ENCODE measurements at regions not wholly inside any gene's neighbourhood (a gene's known extent, or its start where the extent isn't known, plus 50 kb on each side); places are given as distances from the start of the nearest gene placed in this dataset.

GRCh38 chr5:5981562-5981961, 396.8 kb downstream of the MED10 start:
- no peak for DNase-seq

GRCh38 chr5:5980538-5980895, 397.8 kb downstream of the MED10 start:
- DNase-seq, result no peak

- no peak for DNase-seq
These were observed 398.4 kb downstream of the MED10 start for GRCh38 chr5:5979761-5980537.

GRCh38 chr5:5979377-5979760, 399.0 kb downstream of the MED10 start:
- DNase-seq, result no peak

- no peak for DNase-seq
These were observed 399.6 kb downstream of the MED10 start for GRCh38 chr5:5978501-5979376.

- DNase-seq, result no peak
These were observed 407.1 kb downstream of the MED10 start for GRCh38 chr5:5971203-5971602.

- DNase-seq, result no peak
These were observed 408.3 kb downstream of the MED10 start for GRCh38 chr5:5969942-5970483.

- no peak for DNase-seq
These were observed 409.4 kb downstream of the MED10 start for GRCh38 chr5:5968981-5969380.

- DNase-seq, result no peak
These were observed 410.4 kb downstream of the MED10 start for GRCh38 chr5:5967944-5968343.

GRCh38 chr5:5967373-5967772, 411.0 kb downstream of the MED10 start:
- DNase-seq, result no peak

GRCh38 chr5:5965132-5965531, 413.2 kb downstream of the MED10 start:
- no peak for DNase-seq

GRCh38 chr5:5964347-5964746, 414.0 kb downstream of the MED10 start:
- no peak for DNase-seq

- DNase-seq, result no peak
These were observed 420.6 kb downstream of the MED10 start for GRCh38 chr5:5957737-5958136.

GRCh38 chr5:5954275-5954598, 424.1 kb downstream of the MED10 start:
- no peak for DNase-seq

GRCh38 chr5:5953584-5954274, 424.6 kb downstream of the MED10 start:
- peak; percentile 26 for DNase-seq

- DNase-seq, result no peak
These were observed 426.4 kb downstream of the MED10 start for GRCh38 chr5:5951953-5952352.

GRCh38 chr5:5950658-5951057, 427.7 kb downstream of the MED10 start:
- no peak for DNase-seq

- no peak for DNase-seq
These were observed 436.9 kb downstream of the MED10 start for GRCh38 chr5:5941486-5941885.

GRCh38 chr5:5939759-5940370, 438.5 kb downstream of the MED10 start:
- DNase-seq, result no peak

GRCh38 chr5:5933651-5934050, 444.7 kb downstream of the MED10 start:
- no peak for DNase-seq

- no peak for DNase-seq
These were observed 445.5 kb downstream of the MED10 start for GRCh38 chr5:5932824-5933223.

GRCh38 chr5:5930561-5930960, 447.8 kb downstream of the MED10 start:
- no peak for DNase-seq

Measured in NCI-H1092 (cell line).